HG03354 (cell line): ENCODE measurements at regions not wholly inside any gene's neighbourhood (a gene's known extent, or its start where the extent isn't known, plus 50 kb on each side); places are given as distances from the start of the nearest gene placed in this dataset.
A peak's percentile ranks its signal among the peaks of the same experiment; 100 is the strongest.
"Not testable (repeated sequence)": the region's sequence is repeated elsewhere in the genome, so short reads cannot be mapped to it uniquely, and the experiment has no call there.

Experiments used
- ATAC-seq: cut with Tn5 transposase; IDR thresholded peaks from one replicate; pipeline ENCODE4 v1.9.1; 2021; ENCODE audit warnings: mild to moderate bottlenecking; ENCODE audit not compliant: unreplicated experiment, poor library complexity, severe bottlenecking

DNA sequence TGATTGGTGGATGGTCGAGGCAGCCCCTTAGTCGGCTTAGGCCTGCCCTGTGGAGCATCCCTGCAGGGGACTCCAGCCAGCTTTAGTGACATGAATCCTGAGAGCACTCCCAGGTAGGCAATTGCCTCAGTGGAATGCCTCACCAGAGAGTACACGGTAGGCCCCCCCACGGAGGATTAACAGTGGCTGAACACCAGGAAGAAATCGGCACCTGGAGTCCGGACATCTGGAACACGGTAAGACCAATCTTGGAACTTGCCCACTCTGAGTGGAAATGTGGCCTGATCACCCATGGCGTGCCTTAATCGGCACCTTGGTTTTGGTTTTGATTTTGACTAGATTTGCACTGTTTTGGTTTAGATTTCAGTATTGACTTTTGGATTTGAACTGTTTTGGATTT is 326.2 kb upstream of the NCKAP5 start:
- ATAC-seq = no peak

DNA sequence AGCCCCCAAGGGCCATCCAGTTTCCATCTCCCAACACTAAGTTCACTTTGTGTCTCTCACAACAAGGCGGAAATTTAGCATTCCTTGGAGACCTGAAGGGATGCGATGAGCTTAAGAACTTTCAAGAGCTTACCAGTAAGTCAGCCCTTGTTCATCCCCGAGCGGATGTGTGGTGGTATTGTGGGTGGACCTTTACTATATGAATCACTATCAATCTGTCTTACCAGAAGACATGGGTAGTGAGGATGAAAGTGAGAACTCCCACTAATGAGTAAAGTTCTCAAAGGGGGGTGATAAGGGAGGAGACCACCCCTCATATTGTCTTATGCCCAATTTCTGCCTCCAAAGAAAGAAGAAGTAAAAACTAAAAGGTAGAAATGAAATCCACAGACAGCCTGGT is 329.6 kb upstream of the NCKAP5 start:
- not testable (repeated sequence) for ATAC-seq

DNA sequence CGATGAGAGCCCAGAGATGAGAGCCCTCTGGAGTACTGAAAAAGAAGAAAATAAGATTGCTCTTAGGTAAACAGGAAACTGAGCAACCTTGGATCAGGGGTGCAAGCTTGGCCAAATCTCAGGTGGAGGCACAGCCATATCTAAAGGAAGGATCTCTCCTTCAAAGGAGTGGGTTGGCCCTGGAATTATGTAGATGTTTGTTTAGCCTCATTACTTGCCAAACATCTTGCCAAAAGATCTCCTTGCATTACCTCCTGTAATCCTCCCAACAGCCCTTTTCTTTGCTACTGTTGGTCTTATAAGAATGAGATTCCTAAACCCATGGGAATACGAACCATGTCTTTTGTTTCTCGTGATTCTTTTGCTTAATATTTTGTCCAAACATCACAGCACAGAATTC is 332.6 kb upstream of the NCKAP5 start:
- ATAC-seq = no peak

DNA sequence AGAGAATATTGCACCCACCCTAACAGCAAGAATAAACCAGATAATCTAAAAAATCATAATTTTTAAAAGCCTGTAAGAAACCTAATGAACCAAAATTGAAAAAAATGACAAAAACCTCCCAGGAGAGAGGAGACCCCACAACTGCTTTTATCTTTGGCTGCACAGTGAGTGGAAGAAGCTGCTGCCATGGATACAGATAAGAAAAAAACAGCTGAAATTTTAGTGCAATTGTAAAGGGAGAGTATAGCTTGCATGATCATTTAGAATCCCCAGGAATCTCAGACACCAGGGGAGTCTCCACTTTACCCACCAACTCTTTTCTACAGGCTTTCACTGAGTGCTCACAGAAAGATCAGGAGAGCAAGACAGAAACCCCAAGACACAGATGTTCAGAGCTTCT is 338.1 kb upstream of the NCKAP5 start:
- no peak for ATAC-seq

DNA sequence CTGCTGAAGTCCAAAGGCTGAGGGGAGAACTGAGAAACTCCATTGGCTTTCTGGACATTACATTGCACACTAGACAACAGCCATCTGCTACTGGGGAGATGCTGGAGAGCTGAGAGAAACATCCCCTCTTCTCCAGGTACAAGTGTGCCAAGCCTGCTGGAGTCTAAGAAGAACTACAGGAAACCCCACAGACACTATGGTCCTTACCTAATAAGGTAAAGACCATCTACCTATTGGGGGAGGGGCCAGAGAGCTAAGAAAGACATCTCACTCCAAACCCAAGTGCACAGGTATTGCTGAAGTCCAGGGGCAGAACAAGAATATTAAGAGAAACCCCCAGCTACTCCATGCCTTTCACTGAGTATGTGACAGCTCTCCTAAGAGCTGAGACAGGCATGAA is 338.7 kb upstream of the NCKAP5 start:
- no peak for ATAC-seq

DNA sequence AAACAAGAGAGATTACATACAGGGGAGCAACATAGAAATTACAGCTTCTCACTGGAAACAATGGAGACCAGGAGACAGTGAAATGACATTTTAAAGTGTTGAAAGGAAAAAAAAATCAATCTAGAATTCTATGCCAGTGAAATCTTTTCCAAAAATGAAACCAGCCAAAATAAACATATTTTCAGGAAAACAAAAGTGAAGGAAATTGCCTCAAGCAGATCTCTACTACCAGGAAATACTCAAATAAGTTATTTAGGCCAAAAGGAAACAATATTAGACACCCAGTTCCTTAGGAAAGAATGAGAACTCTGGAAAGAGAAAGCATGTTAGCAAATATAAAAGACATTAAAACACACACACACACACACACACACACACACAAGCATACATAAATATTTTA is 339.9 kb upstream of the NCKAP5 start:
- no peak for ATAC-seq

DNA sequence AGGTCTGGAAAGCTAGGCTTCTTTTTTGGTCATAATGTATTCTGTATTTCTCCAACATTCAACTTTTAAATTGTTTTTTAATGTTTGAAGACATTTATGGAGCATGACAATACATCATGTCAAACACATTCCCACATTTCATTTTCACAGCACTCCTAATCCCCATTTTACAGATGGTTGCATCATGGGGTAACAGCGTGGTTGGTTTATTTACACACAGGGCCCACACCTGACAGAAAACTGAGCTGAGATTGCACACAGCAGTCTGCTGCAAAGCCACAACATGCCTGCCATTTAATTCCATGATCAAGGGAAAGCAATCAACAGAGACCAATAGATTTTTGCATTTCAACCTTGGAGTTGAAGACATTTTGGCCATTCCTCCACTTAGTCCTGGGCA is 335.7 kb upstream of the MGAT5 start:
- no peak for ATAC-seq

DNA sequence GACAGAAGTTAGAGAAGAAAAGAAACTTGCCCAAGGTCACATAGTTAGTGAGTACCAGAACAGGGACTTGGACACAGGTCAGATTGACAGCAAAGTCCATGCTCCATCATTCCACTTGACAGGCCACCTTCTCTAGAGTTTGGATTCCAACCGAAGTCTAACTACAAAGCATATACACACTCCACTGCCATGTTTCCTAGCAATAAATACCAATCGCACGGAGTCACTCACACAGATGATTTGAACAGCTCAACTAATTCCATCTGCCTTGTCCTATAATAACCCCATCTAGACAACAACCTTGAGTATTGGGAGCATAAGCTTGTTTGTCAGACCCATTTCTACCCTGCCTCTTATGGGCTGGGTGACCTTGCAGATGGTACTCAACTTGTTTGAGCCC is 334.6 kb upstream of the MGAT5 start:
- ATAC-seq = no peak

DNA sequence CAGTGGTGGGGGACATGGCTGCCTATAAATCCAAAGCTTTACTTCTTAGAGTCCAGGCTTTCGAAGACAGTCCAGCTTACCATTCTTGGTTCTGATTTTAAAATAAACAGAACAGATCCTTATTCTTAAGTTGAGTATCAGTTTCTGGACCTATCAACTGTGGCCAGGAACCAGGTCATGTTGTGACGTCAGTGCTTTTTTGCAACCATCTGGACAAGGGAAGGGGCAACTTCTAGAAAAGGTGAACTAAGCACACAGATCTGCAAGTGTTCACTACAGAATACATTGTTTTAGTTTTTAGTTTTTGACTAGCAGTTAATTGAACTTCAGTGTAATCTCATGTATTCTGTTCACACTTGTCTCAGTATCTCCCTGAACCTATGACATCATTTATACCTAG is 326.0 kb upstream of the MGAT5 start:
- no peak for ATAC-seq

DNA sequence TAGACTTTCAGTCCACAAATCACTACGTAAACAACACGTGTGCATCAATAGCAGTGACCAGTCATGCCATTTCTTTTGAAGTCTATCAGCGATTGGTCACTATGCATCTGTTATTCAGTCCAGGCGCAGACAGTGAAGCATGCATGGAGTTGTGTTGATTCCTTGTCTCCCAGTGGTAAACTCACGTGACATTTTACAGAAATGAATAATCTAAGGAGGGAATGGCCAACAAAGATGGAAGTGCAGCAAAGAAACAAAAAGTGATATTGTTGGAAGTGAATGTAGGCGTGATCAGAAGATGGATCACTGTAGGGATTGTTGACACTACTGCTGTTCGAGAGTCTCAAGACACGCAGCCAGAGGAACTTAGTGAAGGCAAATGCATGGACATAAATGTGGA is 317.8 kb upstream of the MGAT5 start:
- no peak for ATAC-seq

DNA sequence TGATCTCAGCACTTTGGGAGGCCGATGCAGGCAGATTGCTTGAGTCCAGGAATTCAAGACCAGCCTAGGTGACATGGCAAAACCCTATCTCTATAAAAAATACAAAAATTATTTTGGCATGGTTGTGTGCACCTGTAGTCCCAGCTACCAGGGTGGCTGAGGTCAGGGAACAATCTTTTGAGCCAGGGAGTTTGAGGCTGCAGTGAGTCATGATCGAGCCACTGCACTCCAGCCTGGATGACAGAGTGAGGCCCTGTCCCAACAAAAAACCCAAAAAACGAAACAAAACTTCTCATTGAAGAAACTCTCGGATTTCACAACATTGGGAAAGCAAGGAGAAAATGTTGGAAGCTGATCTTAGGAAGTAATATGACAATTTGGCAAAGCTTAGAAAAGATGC is 317.3 kb upstream of the MGAT5 start:
- ATAC-seq = no peak

DNA sequence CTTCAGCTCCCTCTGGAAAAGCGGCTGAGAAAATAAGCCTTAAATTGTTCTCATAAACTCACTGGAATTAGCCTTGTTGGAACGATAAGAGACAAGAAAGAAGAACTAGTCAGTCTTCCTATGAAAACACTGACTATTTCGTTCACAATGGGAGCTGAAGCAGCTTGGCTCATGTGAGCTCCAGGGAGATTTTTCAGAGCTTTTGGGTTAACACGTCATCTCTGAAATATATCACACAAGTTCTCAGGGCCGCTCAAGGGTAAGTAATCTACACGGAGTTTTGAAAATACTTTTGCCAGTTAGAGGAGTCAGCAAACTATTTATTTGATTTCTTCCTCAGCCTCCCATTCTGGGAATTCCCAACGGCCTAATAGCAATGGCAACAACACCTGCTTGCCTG is 316.2 kb upstream of the MGAT5 start:
- ATAC-seq = no peak

DNA sequence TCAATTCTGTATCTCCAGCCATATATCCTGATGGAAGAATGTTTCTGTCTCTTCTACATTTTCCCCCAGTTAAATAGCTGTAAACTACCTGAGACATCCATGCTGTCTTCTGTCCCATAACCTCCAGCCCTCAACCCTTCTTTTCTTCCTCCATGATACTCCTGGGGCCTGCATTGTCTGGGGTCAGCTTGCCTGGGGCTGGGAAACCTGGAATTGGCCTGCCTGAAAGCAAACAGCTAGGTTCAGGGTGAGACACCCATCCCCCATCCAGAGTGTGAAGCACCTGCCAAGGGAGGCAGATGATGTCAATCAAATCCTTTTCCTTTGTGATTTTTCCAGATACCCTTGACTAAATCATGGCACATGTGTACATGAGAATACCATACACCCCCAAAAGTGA is 313.7 kb upstream of the MGAT5 start:
- no peak for ATAC-seq

DNA sequence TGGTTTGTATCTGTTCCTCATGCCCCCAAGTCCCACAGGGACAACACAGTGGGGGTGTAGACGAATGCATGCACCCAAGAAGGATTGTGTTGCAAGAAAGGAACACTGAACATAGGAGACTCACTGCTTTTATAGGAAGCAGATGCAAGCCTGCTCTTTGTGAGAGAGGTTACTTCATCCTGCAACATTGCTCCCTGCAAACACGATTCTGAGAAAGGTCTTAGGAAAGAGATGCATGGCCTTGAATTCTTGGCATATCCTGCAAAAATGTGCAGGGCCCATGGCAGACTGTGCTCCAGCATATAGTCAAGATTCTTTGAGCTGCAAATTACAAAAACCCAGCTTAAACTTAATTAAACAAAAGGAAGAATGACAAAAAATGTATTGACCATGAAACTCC is 312.2 kb upstream of the MGAT5 start:
- no peak for ATAC-seq

DNA sequence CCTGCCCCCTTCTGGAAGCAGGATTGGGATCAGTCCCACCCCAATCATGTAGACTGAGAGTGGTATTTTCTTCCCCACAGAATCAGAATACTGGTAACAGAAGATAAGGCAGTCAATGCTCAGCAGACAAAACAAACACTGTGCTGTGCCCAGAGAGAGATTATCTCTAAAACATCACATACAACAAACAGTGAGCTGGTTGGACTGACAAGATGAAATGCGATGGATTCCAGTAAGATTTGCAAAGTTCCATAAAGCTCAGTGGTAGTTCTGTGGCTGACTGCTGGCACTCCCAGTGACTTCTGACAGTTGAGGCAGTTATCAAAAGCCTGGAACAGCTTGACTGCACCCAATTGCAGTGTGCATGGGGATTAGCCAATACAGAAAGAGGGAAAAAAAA is 311.5 kb upstream of the MGAT5 start:
- no peak for ATAC-seq

DNA sequence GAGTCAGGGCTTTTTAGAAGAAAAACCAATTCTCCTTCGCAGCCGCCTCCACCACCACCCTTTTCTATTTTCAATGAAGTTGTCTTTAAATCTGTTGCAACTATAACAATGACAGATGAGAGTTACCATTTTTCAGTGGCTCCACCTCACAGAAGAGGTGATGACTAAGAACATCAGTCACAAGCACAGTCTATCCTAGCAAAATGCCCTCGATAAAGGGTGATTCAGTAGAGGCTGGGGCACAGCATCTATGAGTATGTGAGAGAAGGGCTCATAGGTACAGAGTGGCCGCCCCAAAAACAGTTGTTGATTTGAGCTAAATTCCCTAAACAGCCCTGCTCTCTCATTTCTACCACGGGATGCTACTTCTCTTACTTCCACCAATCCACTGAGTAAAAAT is 310.8 kb upstream of the MGAT5 start:
- ATAC-seq = no peak

DNA sequence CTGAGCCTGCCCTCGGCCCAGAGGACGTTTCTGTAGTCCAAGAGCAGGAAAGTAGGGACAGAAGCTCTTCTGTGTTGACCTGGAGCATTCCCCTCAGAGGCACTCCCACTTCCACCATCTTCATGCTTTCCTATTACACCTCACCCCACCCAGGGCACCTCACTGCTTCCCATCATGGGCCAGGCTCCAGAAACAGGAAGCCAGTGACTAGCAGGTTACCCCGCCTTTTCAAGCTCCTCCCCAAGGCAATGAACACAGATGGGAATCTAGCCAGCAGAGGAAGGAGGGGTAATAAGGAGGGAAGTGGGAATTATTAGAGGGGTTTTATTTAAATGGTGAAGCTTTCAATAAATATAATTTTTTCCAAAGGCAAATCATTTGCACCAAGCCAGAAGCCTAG is 308.8 kb upstream of the MGAT5 start:
- no peak for ATAC-seq

DNA sequence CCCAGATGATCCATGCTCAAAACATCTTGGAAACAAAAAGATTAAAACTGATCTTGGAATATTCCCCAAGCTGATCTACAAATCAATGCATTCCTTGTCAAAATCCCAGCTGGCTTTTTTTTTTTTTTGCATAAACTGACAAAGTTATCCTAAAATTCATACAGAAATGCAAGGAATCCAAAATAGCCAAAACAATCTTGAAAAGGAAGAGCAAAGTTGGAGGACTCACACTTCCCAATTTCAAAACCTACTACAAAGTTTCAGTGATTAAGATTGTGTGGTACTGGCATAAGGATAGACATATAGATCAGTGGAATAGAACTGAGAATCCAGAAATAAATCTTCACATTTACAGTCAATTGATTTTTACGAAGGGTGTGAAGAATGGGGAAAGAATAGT is 306.8 kb upstream of the MGAT5 start:
- no peak for ATAC-seq

DNA sequence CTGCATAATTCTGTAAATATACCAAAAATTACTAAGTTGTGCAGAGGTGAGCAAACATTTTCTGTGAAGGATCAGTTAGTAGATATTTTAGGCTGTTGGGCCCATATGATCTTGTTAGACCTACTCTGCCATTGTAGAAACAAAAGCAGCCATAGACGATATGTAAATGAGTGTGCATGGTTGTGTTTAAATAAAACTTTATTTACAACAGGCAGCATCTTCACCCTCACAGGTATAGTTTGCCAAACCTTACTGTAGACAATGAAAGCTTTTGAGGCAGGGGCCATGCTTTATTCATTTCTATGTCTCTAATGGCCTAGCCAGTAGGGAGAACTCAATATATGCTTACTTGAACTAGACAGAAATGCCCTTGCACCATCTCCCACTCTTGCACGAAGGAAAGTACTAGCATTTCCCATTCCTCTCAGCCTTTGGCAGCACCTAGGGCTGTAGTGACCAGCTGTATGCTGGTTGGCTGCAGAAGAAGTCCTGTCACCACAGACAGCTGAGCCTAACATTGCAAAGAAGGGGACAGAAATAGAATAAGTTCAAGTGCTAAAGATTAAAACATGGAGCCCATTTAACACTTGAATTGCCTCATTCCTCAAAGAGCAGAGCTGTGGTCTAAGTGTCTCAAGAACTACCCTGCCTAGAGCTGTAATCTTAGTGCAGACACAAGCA is 305.1 kb upstream of the MGAT5 start:
- ATAC-seq = no peak

DNA sequence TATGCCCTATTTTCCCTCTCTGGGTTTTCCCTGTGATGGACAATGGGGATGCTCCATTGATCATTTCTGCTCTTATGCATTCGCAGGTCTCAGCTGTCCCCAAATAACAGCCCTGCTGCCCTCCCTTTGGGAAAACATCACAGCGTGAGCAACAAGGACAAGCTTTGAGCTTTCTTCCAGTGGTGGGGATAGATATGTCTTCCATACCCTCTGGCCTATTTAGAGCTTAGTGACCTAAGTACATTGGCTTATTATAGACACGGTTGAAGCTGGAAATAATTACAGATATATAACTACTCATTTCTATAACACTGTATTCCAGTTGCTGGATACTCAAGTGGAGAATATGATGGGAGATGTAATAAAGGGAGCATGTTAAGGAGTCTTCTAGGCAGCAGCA is 304.3 kb upstream of the MGAT5 start:
- no peak for ATAC-seq

DNA sequence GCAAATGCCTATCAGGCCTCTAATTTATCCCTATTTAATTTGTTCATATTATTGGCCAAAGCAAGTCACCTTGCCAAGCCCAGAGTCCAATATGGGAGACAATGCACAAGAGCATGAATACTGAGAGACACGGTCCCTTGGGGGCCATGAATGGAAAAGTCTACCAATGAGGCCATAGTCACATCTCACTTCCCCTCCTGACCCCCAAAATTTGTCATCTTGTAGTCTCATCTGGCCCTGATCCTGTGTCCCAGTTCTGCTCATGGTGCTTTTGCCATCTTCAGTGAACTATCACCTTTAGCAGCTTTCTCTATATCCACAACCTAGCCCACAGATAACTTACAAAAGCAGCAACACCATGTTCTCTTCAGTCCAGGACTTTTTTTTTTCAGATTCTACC is 302.7 kb upstream of the MGAT5 start:
- no peak for ATAC-seq

DNA sequence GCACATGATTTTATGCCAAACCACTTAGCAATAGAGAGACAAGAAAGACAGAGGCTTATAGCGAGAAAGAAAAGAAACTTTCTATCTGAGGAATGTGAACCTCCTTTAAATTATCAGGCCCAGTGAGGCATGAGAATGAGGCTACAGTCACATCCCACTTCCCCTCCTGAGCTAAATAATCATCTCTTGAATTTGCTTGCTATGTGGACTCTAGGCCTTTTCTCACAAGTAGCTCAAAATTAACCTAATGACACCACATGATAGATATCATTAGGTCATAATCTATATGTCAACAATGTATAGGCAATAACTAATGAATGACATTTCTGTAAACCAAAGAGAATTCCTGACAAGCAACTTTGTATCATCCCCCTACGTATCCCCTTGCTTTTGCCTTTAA is 301.5 kb upstream of the MGAT5 start:
- ATAC-seq = peak; percentile 54
